ENCODE measurements at regions not wholly inside any gene's neighbourhood (a gene's known extent, or its start where the extent isn't known, plus 50 kb on each side); places are given as distances from the start of the nearest gene placed in this dataset.

DNA sequence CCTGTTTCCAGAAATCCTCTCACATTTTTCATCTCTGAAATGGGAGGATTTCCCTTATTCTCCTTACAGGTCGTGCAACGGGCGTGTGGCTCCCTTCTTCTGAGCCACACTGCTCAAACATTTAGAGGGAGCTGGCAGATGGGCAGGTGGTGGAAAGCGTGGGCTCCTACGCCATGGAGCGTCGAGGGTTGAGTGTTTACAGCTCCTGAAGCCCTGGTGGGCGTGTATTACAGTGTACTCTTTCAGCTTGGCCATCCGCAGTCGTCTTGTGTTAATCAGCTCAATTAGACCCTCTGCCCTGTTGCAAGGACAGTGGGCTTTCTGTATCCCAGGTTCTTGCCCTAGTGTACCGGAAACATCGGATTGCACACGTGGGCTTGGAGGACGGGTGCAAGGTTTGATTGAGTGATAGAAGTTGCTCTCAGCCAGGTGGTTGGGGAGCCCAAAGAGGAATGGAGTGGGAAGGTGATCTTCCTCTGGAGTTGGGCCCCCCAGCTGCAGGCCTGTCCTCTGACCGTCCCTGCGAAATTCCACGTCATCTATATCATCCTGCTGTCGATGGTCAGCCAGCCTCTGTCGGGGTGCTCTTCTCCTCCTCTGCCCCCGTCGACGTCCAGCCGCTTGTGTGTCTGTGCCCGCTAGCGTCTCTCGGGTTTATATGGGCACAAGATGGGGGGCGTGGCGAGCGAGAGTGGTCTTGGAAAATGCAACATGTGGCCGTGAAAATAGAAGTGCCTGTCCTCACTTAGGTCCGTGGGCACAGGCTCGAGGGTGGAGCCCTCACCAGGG lies 120.3 kb upstream of the DSEL start:
- DNase-seq = no peak

DNA sequence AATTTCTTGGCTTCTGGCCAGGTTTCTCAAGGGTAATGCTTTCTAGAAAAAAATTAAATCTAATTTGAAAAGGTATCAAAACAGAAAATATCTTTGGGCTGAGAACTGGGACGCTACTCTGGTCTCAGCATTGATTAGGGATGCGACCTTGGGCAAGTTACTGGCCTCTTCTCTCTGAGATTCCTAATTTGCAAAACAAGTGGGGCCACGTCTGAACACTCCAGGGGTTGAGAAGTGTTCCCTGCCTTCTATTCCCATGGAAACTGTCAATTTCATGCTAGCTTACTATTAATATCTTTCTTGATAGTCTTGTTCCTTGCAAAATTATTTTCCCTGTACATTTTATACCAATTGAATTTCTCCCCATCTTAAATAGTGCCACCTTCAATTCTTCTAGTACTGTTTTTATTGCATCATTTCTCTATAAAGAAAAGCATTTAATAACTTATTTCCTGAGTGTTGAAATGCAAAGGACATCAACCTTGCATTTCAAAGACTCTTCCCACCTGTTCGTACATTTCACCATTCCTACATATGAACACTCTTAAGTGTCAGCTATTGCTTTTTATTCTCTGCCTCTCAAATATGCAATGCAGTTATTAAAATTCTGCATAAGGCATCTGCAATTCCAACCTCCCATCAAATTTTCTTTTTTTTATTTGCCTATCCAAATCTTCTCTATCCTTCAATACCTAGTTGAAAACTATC lies 118.3 kb upstream of the DSEL start:
- no peak for DNase-seq

DNA sequence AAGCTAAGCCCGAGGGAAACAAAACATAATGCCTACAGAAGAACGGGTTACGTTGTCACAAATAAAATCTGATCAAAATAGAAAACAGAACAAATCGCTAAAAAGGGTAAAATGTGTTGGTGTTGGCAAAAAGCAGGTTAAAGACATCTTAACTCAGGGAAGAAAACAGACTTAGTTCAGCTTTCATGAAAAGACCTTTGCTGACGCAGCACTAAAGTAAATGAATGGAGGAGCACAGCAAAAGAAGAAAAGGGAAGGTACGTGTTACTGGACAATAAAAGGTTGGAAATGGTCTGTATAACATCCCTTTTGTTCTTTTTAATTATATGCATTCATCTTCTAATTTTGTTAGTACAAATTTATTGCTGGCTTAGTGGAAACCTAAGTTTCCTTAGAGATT lies 117.4 kb upstream of the DSEL start:
- no peak for DNase-seq

DNA sequence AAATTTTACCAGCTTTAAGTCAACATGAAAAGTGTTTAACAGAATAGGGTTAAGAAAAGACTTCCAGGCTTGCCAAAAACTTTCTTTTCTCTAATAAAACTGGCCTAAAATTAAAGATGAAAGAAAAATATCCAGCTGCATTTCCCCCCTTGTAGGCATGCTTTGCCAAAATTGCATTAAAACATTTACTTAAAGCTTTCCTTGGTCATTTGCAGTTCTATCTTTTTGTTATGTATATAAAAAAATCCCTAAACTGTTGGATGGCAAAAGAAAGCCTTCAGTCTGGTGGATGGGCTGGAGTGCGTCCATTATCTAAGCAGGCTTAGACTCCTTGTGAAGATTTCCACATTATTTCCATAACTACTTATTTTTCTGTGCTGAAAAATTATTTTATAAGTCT lies 105.4 kb upstream of the DSEL start:
- no peak for DNase-seq

DNA sequence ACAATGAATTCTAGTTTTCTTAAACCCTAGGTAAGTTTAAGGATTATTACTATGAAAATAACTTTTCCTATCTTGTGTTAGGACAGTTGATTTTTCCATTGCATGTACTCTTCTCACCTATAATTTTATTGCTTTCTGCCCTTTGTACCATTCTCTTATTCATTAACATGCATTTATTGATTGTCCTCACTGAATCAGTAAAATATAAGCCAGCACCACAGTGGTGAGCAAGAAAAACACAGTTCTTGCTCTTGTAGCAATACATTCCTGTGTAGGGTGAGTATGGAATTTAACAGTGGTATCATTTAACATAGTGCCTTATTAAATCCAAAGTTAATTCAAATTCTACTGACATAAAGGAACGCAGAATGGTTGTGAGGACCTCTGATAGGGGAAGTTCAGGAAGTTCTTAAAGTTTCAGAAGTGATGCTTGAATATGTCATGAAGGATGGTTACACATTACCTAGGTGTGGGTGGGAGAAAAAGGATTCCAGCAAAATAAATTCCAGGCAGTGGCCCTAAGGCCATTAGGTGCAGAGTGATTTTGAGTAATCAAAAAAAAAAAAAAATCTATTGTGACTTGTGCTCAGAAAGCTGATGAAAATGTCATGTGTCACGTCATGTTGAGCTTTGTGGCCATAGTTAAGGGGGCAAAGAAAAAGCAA lies 104.7 kb upstream of the DSEL start:
- no peak for DNase-seq

DNA sequence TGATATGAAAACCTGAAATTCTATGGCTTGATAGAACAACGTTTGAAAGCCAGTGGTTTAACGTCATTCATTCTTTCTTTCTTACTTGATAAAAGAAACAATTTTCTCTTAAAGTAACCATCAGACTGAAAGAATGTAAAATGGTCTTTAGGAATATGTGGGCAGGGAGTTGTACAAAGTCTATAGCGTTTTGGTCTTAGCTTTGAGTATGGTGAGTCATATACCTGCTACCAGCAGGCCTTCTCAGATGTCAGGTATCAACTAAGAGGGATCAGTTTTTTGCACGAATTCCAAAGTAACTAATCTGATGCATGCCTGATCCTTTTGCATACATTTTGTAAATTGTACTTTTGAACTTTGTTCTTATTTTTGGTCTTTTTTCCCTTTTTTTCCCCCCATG lies 101.5 kb upstream of the DSEL start:
- no peak for DNase-seq

DNA sequence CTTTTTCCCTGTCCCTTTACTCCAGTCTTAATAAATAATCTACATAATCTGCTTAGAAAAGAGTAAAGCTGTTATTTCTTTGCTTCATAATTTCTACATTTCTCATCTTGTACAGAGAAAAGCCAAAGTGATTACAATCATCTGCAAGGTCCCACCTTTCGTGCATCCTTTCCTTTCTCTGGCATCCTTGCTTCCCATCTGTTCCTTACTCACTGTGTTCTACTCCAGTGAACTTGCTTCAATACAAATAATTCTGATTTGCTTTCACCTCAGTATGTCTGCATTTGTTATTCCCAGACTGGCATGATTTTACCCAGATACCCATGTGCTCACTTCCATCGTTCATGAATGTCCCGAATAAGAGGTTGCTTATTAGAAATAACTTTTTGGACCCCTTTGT lies 99.4 kb upstream of the DSEL start:
- no peak for DNase-seq

DNA sequence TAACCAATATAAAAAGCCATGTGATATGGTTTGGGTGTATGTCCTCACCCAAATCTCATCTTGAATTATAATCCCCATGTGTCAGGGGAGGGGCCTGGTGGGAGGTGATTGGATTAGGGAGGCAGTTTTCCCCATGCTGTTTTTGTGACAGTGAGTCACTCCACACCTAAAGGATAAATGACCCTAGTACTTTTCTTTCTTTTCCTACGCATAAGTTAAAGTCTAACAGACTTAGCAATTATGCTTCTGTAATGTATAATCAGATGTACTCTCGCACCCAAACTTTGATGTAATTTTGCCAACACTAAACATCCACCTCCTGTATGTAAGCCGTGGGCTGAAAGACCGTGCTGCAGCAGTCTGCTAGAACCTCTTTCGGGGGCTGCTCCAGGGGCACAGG lies 97.2 kb upstream of the DSEL start:
- no peak for DNase-seq

DNA sequence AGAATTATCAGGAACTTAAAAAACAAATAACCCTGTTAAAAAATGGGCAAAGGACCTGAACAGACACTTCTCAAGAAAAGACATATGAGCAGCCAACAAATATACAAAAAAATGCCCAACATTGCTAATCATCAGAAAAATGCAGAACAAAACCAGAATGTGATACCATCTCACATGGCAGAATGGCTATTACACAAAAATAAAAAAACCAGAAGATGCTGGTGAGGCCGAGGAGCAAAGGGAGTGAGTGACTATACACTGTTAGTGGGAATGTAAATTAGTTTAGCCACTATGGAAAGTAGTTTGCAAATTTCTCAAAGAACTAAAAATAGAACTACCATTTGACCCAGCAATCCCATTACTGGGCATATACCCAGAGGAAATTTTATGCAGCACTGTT lies 95.8 kb upstream of the DSEL start:
- DNase-seq = no peak

DNA sequence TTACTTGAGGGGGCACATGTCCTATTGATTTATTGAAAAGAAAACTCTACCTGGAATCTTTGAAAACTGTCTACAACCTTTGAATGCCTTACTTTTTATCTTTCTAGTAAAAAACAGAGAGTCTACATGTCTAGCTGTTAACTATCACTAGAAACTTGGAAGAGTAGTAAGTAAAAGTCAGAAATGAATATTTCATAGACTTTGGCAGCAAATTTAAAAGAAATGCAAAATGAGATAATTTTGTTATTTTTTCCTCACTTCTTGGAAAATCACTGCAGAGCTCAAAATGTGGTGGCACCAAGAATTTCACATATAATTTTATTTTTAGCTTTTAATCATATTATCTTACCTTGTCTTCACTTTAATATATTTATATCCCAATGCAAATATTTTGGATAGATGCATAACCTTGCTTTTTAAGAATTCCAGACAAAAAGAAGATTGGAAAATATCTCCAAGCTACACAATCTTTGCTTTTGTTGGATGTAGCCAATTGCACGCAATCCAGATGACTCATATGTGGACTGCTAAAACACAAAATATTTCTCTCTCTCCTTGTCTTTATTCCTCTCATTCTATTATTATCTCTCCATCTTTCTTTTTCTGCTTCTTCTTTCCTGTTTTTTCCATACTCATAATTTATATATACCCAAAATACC lies 92.2 kb upstream of the DSEL start:
- DNase-seq = no peak

DNA sequence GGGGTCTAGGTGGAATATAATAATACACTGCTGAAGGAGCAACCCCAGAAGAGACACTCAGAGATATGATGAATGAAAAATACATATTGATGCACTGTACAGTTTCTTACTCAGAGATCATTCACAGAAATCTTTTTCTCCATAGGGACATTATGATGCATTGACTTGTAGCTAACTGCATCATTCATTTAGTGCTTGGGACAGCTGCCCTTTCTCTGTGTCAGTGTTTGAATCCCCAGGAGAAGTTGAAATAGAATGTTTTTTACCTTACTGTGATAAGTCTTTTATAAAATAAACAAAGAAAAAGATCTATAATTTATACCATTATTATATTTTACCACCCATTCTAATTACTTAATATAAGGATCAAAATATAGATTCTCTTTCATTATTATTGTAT lies 91.7 kb upstream of the DSEL start:
- no peak for DNase-seq

DNA sequence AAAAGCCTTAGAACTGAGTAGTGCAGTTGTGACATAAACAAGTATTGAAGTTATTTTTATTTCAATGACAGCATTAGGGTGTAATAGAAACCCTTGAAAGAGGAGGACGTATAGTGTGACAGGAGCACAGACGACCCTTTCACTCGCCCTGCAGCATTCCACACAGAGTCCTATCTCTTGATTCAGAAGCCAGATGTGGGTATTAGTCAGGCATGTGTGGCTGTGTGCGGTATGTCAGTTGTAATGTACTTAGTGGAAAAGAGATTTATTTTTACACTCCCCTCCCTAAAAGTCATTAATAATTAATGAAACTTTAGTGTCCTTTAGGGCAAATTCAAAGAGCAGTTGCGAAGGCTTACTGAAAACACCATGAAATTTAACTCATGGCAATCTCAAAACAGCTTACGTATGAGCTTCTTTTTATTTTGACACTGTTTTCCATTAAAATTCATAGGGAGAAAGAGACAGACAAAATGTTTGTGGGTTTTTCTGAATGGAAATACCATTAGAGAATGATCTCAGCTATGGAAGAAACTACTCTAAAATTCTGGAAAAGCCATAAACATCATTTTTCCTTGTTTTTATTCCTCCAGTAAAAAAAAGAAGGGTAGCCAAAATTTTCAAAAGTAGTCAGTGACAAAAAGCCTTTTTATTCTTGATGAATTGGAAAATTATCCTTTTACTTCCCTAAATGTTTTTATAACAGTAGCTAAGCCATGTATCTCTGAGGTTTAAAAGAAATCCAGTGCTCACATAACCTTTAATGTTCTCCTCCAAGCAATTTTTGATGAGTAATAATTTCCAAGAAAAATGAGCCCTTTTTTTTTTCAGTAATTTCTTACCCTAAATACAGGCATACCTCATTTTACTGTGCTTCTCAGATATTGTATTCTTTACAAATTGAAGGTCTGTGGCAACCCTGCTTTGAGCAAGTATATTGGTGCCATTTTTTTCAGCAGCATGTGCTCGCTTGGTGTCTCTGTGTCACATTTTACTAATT lies 84.0 kb upstream of the DSEL start:
- no peak for DNase-seq

DNA sequence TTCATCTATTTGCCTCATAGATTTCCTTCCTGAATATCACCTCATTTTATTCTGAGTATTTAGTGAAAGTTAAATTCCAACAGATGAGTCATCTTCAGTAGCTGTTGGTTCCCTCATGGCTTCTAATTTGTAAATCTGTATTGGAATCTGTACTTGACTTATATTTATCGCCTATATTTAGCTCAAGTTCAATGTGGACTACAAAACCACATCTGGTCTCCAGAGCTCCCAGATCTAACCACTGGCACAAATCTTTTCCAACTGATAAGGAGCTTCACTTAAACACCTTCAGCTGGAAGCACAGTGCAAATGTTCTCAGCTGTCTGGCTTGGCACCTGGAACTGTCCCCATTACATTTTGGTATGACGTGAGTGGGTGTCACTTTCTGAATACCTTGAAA lies 82.8 kb upstream of the DSEL start:
- no peak for DNase-seq

DNA sequence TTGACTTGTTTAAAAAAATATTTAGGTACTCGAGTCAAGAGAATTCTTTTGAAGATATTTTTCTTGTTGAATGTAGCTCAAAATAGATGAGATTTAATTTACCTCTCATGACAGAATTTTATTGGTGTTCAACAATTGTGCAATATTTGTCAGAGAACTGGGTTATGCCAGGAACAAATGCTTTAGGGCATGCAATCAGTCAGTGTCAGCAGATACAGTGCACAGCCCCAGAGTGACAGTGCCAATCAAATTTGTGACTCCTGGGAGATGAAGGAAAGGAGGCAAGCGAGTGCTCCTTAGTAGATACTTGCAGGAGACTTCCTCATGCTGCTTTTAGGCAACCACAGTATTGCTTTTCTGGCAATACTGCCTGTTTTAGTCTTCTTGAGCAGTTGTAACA lies 81.2 kb upstream of the DSEL start:
- no peak for DNase-seq

DNA sequence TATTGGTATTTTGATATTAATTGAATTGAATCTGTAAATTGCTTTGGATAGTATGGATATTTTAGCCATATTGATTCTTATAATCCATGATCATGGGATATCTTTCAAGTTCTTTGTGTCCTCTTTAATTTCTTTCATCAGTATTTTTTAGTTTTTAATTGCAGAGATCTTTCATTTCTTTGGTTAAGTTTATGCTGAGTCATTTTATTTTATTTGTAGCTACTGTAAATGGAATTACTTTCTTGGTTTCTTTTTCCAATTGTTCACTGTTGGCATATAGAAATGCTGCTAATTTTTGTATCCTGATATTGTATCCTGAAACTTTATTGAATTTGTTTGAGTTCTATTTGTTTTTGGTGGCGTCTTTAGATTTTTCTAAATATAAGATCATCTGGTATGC lies 79.5 kb upstream of the DSEL start:
- DNase-seq = no peak

DNA sequence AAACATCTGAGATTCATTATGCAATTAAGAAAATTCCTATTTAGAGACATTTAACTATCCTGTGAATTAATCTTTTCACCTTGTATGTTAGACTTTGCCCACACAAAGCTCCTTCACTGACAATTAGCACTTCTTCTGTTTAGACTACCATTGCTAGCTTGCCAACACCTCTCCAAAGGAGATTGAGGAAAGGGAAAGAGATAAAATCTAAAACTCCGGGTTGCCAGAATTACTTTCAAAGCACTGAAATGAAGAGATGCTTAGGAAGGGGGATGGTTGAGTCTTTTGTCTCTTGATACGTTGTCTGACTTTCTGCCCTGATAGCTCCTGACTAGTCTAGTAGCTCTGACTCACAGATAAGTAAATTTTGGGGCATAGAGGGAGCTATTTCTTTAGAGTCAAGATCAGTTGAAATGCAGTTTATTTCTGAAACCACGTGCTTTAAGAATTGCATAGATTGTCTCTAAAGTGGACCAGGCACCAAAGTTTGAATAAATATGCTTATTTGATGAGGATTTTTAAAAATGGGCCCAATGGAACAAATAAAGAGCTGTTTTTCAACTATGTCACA lies 74.1 kb upstream of the DSEL start:
- DNase-seq = no peak

DNA sequence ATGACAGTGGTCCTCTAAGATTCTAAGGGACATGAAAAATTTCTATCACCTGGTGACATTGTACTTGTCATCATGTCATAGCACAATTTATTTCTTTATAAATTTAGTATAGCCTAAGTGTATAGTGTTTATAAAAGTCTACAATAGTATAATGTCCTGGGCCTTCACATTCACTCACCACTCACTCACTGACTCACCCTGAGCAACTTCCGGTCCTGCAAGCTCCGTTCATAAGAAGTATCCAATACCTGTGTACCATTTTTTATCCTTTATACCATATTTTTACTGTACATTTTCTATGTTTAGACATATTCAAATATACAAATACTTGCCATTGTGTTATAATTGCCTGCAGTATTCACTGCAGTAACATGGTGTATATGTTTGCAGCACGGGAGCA lies 72.8 kb upstream of the DSEL start:
- DNase-seq = no peak

DNA sequence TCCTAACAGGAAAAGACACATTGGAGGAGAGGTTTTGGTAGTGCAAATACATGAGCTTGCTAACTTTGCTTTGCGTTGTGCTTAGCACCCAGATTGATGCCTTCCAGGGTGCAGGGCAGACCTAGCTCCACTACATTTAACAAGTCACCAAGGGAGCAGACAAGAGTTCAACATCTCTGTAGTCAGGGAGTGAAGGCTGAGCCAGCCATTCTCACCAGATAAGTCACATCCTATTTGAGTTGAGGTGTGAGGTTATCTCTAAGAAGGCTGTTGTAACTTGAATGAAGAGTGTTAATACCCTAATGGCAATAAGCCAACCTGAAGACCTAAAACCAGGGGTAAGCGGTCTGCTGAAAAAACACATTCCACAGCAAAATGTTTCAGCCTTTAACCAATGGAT lies 69.6 kb upstream of the DSEL start:
- no peak for DNase-seq

DNA sequence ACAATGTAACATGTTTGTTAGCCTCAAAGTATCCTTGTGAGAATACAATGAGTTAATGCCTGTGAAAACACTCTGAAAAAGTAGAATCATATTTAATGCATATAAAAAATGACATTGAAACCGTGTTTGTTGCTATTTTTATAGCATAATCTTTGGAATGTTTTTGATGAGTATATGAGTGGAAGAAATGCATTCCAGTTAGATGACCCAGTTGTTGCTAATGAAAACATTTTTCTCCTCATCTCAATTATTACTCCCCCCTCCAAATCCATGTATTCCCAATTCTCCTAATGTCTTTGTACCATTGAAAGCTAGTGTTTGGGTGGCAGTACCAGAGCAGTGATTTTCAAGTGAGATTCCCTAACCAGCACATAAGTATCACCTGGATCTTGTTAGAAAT lies 67.1 kb upstream of the DSEL start:
- no peak for DNase-seq

DNA sequence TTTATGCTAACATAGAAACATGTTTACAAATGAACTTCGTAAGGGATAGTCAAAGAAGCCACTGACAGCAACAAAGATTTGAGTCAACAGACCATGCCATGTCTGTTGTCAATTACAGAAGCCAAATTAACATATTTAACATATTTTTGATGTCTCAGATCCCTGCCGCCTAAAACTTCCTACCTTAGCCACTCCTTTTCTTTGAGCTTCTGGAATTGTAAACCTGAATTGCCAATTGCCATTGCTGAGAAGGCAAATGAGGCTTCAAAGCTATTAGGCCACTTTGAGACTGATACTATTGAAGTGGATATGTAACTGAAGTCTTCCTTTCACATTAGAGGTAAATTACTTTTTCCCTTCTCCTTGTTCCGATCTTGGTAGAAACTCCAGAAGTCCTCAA lies 66.0 kb upstream of the DSEL start:
- DNase-seq = no peak

DNA sequence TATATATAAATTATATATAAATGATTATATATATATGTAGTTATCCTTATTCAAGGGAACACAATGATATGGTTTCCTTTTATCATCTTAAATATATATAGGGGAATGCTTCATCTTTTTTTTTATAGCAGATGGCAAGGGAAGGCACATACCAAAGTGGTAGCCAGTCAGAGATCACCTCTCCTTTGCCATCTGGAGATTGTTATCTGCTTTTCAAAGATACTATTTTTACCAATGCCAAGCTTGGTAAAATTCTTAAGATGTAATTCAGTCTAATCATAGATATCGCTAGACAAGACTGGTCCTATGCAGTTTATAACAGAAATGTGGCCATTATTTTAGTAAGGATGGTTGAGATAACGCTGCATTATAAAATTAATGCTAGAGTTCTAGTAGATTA lies 64.7 kb upstream of the DSEL start:
- no peak for DNase-seq

DNA sequence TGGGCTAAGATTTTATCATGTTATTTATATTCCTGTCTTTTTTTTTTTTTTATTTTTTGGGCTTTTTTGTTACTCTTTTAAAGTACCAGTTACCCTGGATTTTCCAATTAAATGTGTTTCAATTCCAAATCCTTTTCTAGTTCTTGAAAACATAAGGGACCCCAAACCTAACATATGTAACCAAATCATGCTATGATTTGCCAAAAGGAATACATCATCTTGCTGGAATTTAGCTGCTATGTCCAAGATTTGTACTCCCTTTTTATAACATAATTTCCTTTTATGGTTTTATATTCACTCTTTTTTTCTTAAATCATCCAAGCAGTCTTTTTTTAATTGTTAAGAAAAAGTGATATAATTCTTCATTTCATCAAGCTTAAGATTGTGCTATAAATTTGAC lies 60.9 kb upstream of the DSEL start:
- DNase-seq = no peak
